Mucosa of rectum (tissue), 2 donors: ENCODE measurements at regions not wholly inside any gene's neighbourhood (a gene's known extent, or its start where the extent isn't known, plus 50 kb on each side); places are given as distances from the start of the nearest gene placed in this dataset.
"Not testable (repeated sequence)": the region's sequence is repeated elsewhere in the genome, so short reads cannot be mapped to it uniquely, and the experiment has no call there.

Source experiments
- H3K27ac ChIP-seq, 2 donors: one replicate each; pipeline ENCODE4 v1.7.0; 2013; ENCODE audit warnings: inconsistent platforms in 2 of 2, low read depth in 2 of 2, low read length in 2 of 2
- H3K27me3 ChIP-seq, 2 donors: one replicate each; pipeline ENCODE4 v1.7.0; 2013; ENCODE audit warnings: low read length in 2 of 2; ENCODE audit not compliant: control insufficient read depth in 2 of 2, insufficient read depth in 2 of 2
- H3K36me3 ChIP-seq, 2 donors: one replicate each; pipeline ENCODE4 v1.7.0; 2013; ENCODE audit warnings: low read length in 2 of 2; ENCODE audit not compliant: control insufficient read depth in 2 of 2, insufficient read depth in 2 of 2
- H3K4me1 ChIP-seq, 2 donors: one replicate each; pipeline ENCODE4 v1.7.0; 2013; ENCODE audit warnings: low read length in 2 of 2, mild to moderate bottlenecking in 1 of 2; ENCODE audit not compliant: control insufficient read depth in 2 of 2, insufficient read depth in 2 of 2
- H3K4me3 ChIP-seq, 2 donors: one replicate each; pipeline ENCODE4 v1.7.0; 2013; ENCODE audit warnings: low read length in 2 of 2
- H3K9ac ChIP-seq, 2 donors: one replicate each; pipeline ENCODE4 v1.7.0; 2013; ENCODE audit warnings: low read length in 2 of 2, low read depth in 1 of 2, mild to moderate bottlenecking in 1 of 2
- H3K9me3 ChIP-seq, 2 donors: one replicate each; pipeline ENCODE4 v1.7.0; 2013; ENCODE audit warnings: low read length in 2 of 2; ENCODE audit not compliant: control insufficient read depth in 2 of 2
- donor health status: healthy.
- donor health status: Normal muscosa, but diverticular disease.

GRCh38 chr1:149278156-149278555 is 174.8 kb upstream of the NBPF9 start:
- H3K27ac ChIP-seq, H3K36me3 ChIP-seq, H3K4me3 ChIP-seq, H3K9ac ChIP-seq, H3K9me3 ChIP-seq, H3K27me3 ChIP-seq, H3K4me1 ChIP-seq: not testable (repeated sequence)

- H3K27me3 ChIP-seq, H3K9me3 ChIP-seq, H3K9ac ChIP-seq, H3K4me1 ChIP-seq, H3K27ac ChIP-seq, H3K4me3 ChIP-seq, H3K36me3 ChIP-seq: not testable (repeated sequence)
These were observed 175.7 kb upstream of the NBPF9 start for GRCh38 chr1:149279015-149279414.

- H3K9me3 ChIP-seq, H3K9ac ChIP-seq, H3K4me1 ChIP-seq, H3K4me3 ChIP-seq, H3K36me3 ChIP-seq, H3K27ac ChIP-seq, H3K27me3 ChIP-seq: not testable (repeated sequence)
These were observed 176.2 kb upstream of the NBPF9 start for GRCh38 chr1:149279512-149279911.

GRCh38 chr1:149284773-149285172 is 181.4 kb upstream of the NBPF9 start:
- not testable (repeated sequence) for H3K36me3 ChIP-seq, H3K27ac ChIP-seq, H3K9ac ChIP-seq, H3K4me3 ChIP-seq, H3K27me3 ChIP-seq, H3K9me3 ChIP-seq, H3K4me1 ChIP-seq

GRCh38 chr1:149285205-149285604 is 181.9 kb upstream of the NBPF9 start:
- not testable (repeated sequence) for H3K27ac ChIP-seq, H3K4me1 ChIP-seq, H3K27me3 ChIP-seq, H3K9me3 ChIP-seq, H3K4me3 ChIP-seq, H3K36me3 ChIP-seq, H3K9ac ChIP-seq

- not testable (repeated sequence) for H3K27ac ChIP-seq, H3K27me3 ChIP-seq, H3K36me3 ChIP-seq, H3K4me1 ChIP-seq, H3K4me3 ChIP-seq, H3K9me3 ChIP-seq, H3K9ac ChIP-seq
These were observed 182.3 kb upstream of the NBPF9 start for GRCh38 chr1:149285638-149286037.

- H3K4me1 ChIP-seq, H3K9me3 ChIP-seq: not testable (repeated sequence)
These were observed 185.2 kb upstream of the NBPF9 start for GRCh38 chr1:149288580-149288979.

GRCh38 chr1:149300478-149301218 is 174.2 kb upstream of the NBPF19 start:
- not testable (repeated sequence) for H3K27me3 ChIP-seq, H3K4me1 ChIP-seq, H3K9me3 ChIP-seq, H3K4me3 ChIP-seq, H3K9ac ChIP-seq, H3K36me3 ChIP-seq, H3K27ac ChIP-seq

More at GRCh38 chr1:149288580-149288979, 185.2 kb upstream of the NBPF9 start:
- H3K9ac ChIP-seq, H3K36me3 ChIP-seq, H3K27ac ChIP-seq, H3K4me3 ChIP-seq, H3K27me3 ChIP-seq: not testable (repeated sequence)

GRCh38 chr1:149301282-149301681 is 173.6 kb upstream of the NBPF19 start:
- not testable (repeated sequence) for H3K4me3 ChIP-seq, H3K9ac ChIP-seq, H3K4me1 ChIP-seq, H3K36me3 ChIP-seq, H3K27me3 ChIP-seq, H3K27ac ChIP-seq, H3K9me3 ChIP-seq

- not testable (repeated sequence) for H3K27ac ChIP-seq, H3K27me3 ChIP-seq, H3K36me3 ChIP-seq, H3K4me3 ChIP-seq, H3K4me1 ChIP-seq, H3K9ac ChIP-seq, H3K9me3 ChIP-seq
These were observed 170.0 kb upstream of the NBPF19 start for GRCh38 chr1:149304796-149305195.

GRCh38 chr1:149307640-149308039 is 167.2 kb upstream of the NBPF19 start:
- not testable (repeated sequence) for H3K9me3 ChIP-seq, H3K4me1 ChIP-seq, H3K36me3 ChIP-seq, H3K27ac ChIP-seq, H3K27me3 ChIP-seq, H3K4me3 ChIP-seq, H3K9ac ChIP-seq
